ENCODE measurements at regions not wholly inside any gene's neighbourhood (a gene's known extent, or its start where the extent isn't known, plus 50 kb on each side); places are given as distances from the start of the nearest gene placed in this dataset.
"Not testable (repeated sequence)": the region's sequence is repeated elsewhere in the genome, so short reads cannot be mapped to it uniquely, and the experiment has no call there.

DNA sequence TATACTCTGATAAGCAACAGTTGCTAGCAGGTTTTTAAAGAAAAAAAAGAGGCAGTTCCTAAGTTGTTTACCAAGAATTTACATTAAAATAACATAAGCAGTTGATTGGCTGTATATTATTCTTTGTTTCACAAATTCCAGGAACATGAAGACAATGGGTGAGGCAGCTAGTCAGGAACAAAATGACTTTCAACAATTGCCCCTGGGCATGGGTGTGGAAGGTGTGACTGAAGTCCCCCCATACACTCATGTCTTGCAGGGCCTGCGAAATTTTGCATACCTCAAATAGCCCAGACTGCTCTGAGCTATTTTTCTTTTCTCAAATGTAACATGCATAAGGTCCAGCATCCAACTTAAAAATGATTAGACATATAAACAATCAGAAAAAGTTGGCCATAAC is 267.2 kb upstream of the DIO3 start:
- DNase-seq: no peak

DNA sequence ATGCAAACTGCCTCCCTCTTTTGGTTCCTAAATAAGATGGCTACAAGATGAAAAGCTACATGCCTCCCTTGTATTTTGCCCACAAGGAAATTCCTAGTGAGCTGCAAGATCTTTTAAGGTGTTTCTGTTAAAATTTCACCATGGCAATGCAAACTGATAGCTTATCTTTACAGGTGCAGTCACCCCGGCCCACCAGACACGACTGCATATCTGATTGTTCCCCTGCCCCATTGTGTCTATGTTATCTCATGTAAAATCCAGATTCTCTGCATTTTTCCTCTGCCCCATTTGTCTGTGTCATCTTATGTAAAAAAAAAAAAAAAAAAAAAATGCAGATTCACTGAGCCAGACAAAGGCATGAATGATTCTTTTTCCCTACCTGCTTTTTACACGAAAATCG is 261.5 kb upstream of the DIO3 start:
- not testable (repeated sequence) for DNase-seq

DNA sequence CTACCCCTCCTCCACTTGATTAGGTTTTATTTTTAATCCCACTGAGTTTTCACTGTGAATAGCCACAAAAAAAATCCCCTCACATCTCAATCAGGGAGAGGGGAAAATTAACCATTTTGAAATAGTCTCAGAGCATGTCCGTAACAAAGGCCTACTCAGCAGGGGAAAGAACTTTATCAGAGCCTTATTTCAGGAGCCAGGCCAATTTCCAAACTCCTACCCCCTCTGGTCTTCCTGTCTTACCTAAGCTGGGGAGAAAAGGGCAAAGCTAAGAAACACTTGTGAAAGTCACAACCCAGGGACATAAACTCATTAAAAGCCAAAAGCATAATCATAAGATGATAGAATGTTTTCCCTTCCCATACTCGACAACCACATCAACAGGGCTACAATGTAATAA is 260.3 kb upstream of the DIO3 start:
- DNase-seq: no peak

DNA sequence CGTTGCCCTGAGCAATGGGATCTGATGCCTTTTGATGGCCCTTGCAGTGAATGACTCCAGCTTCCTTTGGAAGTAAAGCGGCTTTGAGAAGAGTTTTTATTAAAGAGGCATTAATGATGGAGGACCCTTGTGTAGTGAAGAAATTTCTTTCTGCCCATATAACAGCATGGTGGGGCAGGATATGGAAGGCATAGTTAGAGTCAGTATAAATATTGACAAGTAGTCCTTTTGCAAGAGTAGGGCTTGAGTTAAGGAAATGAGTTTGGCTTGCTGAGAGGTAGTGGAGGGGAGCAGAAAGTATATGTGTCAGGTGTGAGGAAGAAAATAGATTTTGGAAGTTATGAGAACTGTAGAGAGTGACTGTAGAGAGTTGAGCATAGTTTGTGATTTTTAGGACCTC is 254.1 kb upstream of the DIO3 start:
- DNase-seq: not testable (repeated sequence)

DNA sequence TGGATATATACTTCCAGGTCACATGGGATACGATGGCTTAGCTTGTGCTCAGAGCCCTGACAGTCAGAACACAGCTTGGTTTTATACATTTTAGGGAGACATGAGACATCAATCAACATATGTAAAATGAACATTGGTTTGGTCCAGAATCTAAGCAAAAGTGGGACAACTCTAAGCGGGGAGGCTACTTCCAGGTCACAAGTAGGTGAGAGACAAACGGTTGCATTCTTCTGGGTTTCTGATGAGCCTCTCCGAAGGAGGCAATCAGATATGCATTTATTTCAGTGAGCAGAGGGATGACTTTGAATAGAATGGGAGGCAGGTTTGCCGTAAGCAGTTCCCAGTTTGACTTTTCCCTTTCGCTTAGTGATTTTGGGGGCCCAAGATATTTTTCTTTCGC is 250.1 kb upstream of the DIO3 start:
- DNase-seq: not testable (repeated sequence)

DNA sequence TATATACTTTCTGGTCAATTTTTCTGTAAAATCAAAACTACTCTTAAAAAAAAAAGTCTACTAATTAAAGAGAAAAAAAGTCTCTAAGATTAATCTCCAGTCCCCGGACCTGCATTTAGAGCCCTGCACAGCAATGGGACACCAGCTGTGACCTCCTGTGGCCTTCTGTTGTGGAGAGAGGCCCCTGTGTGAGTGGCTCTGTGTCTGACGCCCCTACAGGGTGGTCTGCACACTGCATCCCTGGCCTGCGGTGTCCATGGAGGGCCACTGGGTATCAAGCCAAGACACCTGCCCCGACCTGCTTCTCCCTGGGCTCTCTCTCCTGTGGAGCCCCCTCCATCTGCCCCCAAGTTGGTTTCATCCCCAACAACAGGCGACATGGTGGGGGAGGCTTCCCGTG is 248.0 kb upstream of the DIO3 start:
- no peak for DNase-seq

DNA sequence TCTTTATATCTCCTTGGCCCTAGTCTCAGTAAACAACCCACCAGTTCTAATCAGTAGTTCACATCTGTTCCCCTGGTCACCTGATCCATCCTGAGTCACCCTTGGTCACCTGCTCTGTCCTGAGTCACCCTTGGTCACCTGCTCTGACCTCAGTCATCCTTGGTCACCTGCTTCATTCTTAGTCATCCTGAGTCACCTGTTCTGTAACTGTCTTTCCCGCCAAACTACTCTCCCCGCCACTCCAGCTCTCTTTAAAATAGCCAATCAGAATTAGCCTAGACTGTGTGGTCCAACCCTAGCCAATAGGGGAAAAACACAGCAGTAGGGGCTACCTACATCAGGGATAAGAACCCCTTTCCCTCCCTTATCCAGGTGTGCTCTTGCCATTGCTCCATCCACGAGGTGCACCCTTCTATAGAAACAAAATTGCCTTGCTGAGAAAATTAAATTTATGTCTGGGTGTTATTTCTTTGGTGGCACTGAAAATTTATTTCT is 245.4 kb upstream of the DIO3 start:
- DNase-seq: no peak

DNA sequence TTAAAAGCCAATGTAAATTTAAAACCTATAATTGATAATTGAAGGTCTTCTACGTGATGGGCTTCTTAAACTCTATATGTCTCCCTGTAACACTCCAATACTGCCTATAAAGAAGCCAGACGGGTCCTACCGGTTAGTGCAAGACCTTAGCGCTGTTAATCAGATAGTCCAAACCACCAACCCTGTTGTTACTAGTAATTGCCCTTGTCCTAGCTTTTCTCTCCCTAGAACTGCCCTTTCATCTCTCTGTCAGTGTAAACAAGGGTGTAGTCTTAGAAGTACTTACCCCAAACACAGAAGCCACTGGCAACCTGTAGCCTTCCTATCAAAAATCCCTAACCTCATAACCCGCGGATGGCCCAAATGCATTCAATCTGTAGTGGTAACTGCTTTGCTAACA is 243.0 kb upstream of the DIO3 start:
- no peak for DNase-seq

DNA sequence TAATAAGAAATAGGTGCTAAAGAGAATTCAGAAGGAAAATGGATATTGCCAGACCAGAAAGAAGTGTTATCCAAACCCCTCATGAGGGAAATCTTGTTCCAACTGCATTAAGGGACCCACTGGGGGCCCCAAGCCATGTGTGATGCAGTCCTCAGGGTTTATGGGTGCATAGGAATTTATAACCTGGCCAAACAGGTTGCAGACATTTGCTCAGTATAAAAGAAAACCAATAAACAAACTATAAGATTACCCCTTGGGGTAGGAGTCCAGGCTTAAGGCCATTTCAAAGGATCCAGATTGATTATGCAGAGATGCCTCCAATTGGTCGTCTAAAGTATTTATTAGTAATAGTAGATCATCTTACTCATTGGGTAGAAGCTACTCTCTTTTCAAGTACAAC is 240.9 kb upstream of the DIO3 start:
- no peak for DNase-seq

DNA sequence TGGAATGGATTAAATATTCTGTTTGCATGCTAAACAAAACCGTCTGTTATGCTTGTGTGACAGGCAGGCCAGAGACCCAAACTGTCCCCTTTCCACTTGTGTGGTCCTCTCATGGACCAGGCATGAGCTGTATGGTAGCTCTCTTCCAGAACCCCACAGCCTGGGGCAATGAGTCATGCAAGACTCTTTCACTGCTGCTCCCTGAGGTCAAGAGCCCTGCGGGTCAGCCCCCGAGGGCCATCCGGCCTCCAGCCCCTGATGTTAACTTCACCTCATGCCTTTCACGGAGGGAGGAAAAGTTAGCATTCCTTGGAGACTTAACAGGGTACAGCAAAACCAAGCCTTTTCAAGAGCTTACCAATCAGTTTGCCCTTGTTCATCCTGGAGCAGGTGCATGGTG is 239.1 kb upstream of the DIO3 start:
- DNase-seq: no peak

DNA sequence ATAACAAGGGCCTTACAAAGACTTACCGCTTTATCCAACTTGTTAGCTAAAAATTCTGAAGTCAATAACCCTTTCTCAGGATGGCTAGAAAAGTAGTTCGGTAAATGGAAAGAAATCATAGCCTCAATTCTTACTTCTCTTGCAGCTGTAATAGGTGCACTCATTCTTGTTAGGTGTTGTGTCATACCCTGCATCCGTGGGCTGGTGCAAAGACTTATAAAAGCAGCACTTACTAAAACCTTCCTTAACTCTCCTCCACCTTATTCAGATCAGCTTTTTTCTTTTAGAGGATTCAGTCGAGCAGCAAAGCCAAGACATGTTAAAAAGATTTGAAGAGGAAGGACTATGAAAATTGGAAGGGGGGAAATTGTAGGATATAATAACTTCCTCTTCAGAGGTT is 238.2 kb upstream of the DIO3 start:
- no peak for DNase-seq

DNA sequence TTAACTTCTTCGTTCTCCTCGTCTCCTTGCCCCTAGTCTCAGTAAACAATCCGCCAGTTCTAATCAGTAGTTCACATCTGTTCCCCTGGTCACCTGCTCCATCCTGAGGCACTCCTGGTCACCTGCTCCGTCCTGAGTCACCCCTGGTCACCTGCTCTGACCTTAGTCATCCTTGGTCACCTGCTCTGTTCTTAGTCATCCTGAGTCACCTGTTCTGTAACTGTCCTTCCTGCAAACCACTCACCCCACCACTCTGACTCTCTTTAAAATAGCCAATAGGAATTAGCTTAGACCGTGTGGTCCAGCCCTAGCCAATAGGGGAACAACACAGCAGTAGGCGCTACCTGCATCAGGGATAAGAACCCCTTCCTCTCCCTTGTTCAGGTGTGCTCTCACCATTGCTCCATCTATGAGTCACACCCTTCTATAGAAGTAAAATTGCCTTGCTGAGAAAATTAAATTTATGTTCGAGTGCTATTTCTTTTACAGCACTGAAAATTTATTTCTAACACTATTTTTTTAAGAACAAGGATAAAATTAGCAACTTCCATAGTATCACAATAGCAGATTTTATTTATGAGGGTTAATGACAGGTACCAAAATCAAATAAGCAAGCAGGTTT is 237.6 kb upstream of the DIO3 start:
- not testable (repeated sequence) for DNase-seq

DNA sequence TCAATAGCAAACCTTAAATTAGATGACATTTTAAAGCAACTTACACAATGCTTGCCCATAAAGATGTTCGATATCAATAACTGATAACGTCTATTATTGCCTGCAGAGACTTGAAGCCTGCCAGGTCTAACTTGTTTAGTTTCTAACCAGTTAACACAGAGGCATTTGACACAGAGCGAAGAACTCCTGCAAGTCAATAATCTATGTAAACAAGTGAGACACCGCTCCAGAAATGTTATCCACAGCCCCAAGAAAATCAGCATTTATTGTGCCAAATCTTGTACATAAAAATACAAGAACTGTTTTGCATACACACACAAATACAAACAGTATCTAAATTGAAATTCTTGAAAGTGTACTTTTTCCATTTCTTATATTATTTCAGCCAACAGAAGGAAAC is 236.0 kb upstream of the DIO3 start:
- DNase-seq: no peak

DNA sequence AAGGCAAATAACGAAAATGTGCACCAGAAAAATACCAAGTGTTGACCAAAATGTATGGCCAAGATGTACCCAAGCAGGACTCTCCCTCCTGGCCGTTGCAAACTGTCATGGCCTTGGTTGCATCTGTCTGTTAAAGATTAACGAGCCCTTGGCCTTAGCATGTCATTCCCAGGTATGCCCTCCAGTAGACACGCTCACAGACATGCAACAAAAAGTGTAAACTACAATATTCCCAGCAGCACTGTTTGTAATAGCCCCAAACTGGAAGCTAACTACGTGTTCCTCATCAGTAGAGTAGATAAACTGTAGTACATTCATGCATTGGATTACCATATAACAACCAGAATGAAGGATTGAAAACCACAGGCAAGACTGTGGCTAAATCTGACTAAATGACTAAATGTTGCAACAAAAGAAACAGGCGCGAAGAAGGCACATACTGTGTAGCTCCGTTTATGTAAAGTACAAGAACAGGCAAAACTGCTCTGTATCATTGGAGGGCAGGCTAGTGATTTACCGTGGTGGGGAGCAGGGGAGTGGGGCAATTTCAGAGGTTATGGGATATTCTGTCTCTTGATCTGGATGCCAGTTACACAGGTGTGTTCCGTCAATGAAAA is 232.8 kb upstream of the DIO3 start:
- DNase-seq: no peak

DNA sequence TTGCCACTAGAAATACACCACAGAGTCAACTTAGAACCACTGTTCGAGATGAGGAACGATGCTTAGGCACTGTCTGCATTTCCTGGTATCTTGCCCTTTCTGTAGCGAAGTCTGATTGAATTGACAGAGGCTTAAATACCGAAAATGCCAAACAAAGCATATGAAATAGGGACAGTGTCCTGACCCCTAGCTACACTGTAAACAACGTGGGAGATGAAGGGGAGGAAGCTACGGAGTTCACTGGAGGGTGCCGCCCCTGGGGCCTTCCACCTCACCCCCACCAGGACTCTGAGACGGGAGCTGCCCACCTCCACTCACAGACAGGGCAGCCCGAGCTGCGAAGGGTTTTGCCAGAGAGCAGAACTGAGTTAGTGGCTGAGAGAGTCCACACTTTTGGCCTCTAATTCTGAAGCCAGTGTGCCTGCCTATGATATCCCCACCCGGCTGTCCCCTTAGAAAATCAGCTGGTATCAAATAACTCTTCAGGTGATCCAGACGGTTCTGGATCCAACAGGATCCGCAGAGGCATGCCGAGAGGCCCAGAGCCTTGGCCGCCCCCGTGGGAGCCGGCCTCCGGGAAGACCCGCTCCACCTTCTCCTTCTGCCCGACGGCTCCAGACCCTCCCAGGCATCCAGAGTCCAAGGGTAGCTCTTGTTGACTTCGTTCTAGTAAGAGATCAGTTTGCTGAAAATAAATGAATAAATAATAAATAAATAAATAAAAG is 230.7 kb upstream of the DIO3 start:
- no peak for DNase-seq

DNA sequence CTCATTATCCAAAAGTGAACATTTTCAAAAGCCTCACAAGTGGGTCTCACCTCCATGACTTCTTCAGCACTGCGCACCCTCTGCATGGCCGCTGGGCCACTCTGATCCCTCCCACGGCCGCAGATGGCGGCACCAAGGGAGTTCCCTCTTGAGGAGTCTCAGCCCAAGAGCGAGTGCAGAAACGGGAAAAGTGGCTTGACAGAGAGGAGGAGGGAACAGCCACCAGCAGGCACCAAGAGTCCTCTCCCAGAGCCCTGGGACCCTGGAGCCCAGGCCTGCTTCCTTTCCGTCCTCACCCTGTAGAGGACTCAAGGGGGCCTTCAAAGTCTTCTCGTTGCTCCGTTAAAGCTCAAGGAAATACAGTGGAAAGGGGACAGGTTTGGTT is 230.2 kb upstream of the DIO3 start:
- no peak for DNase-seq

DNA sequence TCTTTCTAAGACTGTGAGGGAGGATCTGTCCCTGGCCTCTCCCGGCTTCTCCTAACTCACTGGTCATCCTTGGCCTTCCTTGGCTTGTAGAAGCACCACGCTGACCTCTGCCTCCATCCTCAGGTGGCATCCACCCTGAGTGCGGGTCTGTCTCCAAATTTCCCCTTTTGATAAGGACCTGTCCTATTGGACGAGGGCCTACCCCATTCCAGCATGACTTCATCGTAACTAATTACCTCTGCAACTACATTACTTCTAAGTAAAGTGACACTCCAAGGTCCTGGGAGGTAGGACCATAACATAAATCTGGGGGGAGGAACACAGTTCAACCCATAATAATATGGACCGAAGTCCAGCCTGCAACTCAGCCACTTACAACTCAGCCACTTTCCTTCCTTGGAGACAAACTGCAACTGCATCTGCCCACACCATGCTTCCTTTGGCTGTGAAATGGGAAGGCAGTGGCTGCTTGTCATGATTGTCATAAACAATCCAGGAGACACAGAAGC is 229.6 kb upstream of the DIO3 start:
- no peak for DNase-seq

DNA sequence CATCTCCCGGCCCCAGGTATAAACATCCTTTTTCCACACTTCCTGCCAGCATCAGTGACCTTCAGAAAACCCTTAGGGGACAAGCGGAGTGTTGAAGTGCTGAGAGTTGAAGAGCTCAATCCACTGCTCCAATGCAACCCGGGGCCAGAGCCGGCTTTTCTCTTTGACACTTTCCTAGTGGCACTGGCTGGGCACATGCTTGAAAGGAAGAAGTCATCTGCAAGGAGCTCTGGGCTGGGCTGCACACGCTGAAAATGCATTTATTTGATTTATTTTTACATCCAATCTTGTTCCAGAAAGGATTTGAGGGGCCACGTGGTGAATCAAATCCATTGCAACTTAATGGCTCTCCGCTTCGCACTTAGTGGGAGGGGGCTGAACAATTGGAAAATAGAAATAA is 229.0 kb upstream of the DIO3 start:
- DNase-seq: no peak

DNA sequence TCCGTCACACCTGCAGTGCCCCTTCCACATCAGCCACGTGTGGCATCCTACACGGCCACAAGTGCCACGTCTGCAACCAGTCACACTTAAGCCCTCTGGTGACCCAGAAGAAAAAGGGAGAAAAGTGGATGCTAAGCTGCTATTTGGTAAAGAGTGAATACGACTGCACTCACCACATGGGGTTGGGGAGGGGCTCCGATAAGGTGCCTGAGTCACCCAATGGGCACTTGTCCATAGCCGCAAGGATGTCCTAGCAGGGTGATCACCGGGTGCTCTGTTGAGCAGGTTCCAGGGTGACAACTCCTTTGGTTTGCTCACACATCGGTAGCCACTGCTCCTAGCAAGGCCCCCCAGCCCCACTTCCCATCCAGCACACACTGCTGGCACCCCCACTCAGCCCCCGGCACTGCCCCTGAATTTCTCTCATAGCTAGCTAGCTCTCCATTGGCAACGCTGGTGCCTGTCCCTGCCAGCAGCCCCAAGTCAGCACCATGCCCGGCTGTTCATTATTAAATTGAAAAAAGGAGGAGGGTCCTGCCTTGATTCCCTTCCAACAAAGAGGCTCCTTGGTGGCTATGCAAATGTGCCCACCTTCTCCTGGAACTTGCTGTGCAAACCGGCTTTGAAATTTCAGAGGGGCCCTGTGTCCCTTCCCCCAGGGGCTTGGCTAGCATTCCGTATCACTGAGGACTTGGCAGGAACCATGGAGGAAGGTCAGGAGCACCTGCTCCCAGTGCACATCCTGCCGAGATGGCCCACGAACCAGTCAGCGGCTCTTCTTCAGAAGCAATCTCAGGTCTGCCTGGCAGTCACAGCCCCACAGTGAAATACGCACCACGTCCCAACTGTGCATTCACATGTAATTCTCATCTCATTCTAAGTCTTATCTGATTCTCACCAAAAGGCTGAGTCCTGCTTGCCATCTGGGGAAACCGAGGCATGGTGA is 227.7 kb upstream of the DIO3 start:
- no peak for DNase-seq

DNA sequence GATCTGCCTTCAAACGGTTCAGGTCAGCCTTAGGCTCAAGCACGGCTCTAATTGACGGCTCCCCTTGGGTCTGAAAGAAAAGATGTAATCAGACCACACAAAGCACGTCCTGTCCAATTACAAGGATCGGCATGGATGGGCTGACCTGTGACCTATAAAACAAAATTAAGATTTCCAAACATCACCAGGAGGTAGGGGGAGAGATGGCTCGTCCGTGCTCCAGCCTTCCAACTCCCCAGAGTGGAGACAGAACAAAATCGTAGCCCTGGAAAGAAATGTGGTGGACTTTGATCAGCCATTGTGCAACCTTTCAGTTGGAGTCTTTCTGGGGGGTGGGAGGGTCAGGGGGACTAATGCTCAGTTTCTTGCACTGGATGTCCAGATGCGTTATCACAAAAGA is 226.6 kb upstream of the DIO3 start:
- no peak for DNase-seq

DNA sequence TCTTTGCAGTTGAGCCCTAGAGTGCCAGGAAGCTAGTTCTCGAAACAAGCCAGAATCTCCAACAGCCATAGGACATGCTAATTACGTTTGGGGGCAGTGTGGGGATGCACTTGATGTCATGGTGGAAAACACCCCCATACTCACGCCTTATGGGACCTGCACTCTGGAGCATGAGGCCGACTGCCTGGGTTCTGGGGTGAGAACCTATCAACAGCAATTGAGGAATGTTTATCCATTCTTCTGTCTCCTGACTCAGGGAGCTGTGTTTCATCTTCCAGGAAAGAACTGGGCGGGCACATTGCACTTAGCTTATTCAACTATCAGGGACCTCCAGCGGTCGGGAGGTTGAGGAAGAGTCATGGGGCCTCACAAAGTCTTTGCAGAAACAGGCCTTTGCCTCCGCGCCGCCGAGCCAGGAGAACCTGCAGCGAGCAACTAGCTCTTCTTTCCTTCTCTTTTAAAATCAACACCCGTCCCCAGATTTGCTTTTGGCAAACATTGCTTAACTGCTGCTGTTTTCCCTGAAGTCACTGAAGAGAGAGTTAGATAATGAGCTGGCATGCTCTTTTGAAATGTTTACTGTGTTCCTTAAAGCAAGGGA is 226.1 kb upstream of the DIO3 start:
- DNase-seq: no peak

DNA sequence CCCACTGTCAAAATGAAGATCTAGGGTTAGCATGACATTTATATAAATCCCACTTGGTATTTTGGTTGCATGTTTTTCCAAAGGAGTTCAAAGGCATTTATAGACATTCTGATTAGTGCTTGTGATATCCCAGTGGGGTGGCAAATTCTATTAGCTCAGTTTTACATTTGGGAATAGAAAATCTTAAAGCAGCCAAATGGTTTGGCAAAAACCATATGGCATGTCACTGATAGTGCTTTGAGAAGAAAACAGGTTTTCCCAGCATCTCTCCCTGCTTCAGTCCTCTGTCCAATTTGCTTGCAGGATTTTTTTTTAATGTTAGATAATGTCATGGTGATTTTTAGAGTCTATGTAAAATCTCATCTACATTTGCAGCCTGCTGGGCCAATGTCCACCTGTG is 225.1 kb upstream of the DIO3 start:
- no peak for DNase-seq

DNA sequence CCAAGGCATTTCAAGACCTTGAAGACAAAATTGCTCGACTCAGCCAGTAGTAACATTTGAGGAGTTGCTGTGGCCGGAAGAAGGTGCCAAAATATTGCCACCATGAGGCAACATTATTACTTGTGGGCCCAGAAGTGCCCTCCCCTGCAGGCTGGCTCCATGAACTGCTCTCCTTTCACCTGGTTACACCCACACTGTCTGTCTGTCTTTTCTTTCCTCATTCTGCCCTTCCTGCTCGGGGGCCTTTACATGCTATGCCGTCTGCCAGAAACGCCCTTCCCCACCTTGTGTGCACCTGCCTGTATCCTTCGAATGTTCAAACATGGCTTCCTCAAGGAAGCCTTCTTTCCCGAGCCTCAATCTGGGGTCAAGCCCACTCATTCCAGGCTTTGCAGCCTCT is 224.2 kb upstream of the DIO3 start:
- no peak for DNase-seq
